CD4-positive, alpha-beta memory T cell (primary cell): ENCODE measurements at regions not wholly inside any gene's neighbourhood (a gene's known extent, or its start where the extent isn't known, plus 50 kb on each side); places are given as distances from the start of the nearest gene placed in this dataset.

ENCODE experiments used
- CTCF ChIA-PET: fragments of 350-600 bp; sonication (Branson Sonifier 250); formaldehyde crosslinking; loops from one replicate; lab custom pipeline; 2021; ENCODE audit warnings: inconsistent platforms; ENCODE audit not compliant: partially characterized antibody; lab: Charles Lee
- POLR2A ChIA-PET: fragments of 350-600 bp; sonication (Branson Sonifier 250); formaldehyde crosslinking; loops from one replicate; lab custom pipeline; 2021; ENCODE audit not compliant: partially characterized antibody; lab: Charles Lee
- DNase-seq, 5 donors: peaks; one replicate each; pipeline versions ENCODE4 v3.0.0 to v3.0.0-alpha.2; 2020 to 2022; ENCODE audit warnings: mixed read lengths in 1 of 5
- H3K27ac ChIP-seq: one replicate; pipeline ENCODE4 v1.7.0; 2013; ENCODE audit warnings: low read depth, low read length
- H3K27me3 ChIP-seq: 2 replicates; pipeline ENCODE4 v1.7.0; 2013; ENCODE audit warnings: mild to moderate bottlenecking, low read length, moderate library complexity; ENCODE audit not compliant: insufficient read depth
- H3K36me3 ChIP-seq: 2 replicates; pipeline ENCODE4 v1.7.0; 2013; ENCODE audit warnings: mild to moderate bottlenecking, low read length, moderate library complexity; ENCODE audit not compliant: insufficient read depth
- H3K4me1 ChIP-seq: 2 replicates; pipeline ENCODE4 v1.7.0; 2013; ENCODE audit warnings: mild to moderate bottlenecking, low read length, moderate library complexity; ENCODE audit not compliant: insufficient read depth
- H3K4me3 ChIP-seq, 2 donors: one replicate each; pipeline ENCODE4 v1.7.0; 2013; ENCODE audit warnings: low read length in 2 of 2, mild to moderate bottlenecking in 1 of 2
- H3K9me3 ChIP-seq, 2 donors: one replicate each; pipeline ENCODE4 v1.7.0; 2013; ENCODE audit warnings: low read length in 2 of 2, control low read depth in 1 of 2; ENCODE audit not compliant: control insufficient read depth in 1 of 2
- H3K27ac Mint-ChIP-seq, 7 donors: one replicate each; pipeline ENCODE4 v1.8.0; 2020 to 2021; ENCODE audit warnings: mixed read lengths in 7 of 7, mild to moderate bottlenecking in 6 of 7, inconsistent platforms in 3 of 7, moderate library complexity in 3 of 7
- H3K27me3 Mint-ChIP-seq, 2 donors: one replicate each; pipeline ENCODE4 v1.8.0; 2020 to 2021; ENCODE audit warnings: mixed read lengths in 2 of 2
- H3K36me3 Mint-ChIP-seq, 2 donors: one replicate each; pipeline ENCODE4 v1.8.0; 2020 to 2021; ENCODE audit warnings: mixed read lengths in 2 of 2, inconsistent platforms in 1 of 2, mild to moderate bottlenecking in 1 of 2
- H3K4me1 Mint-ChIP-seq, 4 donors: one replicate each; pipeline ENCODE4 v1.8.0; 2020 to 2021; ENCODE audit warnings: mixed read lengths in 4 of 4, mild to moderate bottlenecking in 1 of 4
- H3K4me3 Mint-ChIP-seq, 8 donors: one replicate each; pipeline ENCODE4 v1.8.0; 2020 to 2021; ENCODE audit warnings: mixed read lengths in 8 of 8, mild to moderate bottlenecking in 7 of 8, moderate library complexity in 6 of 8, inconsistent platforms in 3 of 8
- H3K9me3 Mint-ChIP-seq, 8 donors: one replicate each; pipeline ENCODE4 v1.8.0; 2020 to 2021; ENCODE audit warnings: mixed read lengths in 8 of 8, mild to moderate bottlenecking in 5 of 8, inconsistent platforms in 3 of 8, moderate library complexity in 1 of 8
- intact Hi-C: fragments of 100-400 bp; cut with micrococcal nuclease; formaldehyde crosslinking; loops from one replicate; pipeline ENCODE4 v1.15.1; 2023

GRCh38 chr3:30945291-30945690, 50.8 kb upstream of the GADL1 start:
- Histone ChIP-seq H3K4me1 (no peaks in the 10 kb centered on the region), H3K4me3 (no peak overlapping the region), H3K27ac (no peak overlapping the region), H3K36me3 (no peaks in the 10 kb centered on the region), H3K9me3 (no peaks in the 10 kb centered on the region), H3K27me3 (no peaks in the 10 kb centered on the region)
- no peaks in the 10 kb centered on the region for H3K4me1 Mint-ChIP-seq
- peaks cover 3 to 8% of the 10 kb centered on the region in 2 donors for H3K27me3 Mint-ChIP-seq
- ChIA-PET POLR2A (no interaction called here), CTCF (no interaction called here)
- H3K36me3 Mint-ChIP-seq = no peaks in the 10 kb centered on the region
- H3K9me3 Mint-ChIP-seq = peaks cover 0 to 9% (median 2%) of the 10 kb centered on the region in 8 donors
- H3K27ac Mint-ChIP-seq = no peak overlapping the region
- no peak overlapping the region for H3K4me3 Mint-ChIP-seq
- DNase-seq = no peak
- intact Hi-C loops = no loop called here

- Histone ChIP-seq H3K36me3 (no peaks in the 10 kb centered on the region), H3K27me3 (no peaks in the 10 kb centered on the region), H3K9me3 (no peaks in the 10 kb centered on the region), H3K27ac (no peak overlapping the region), H3K4me1 (no peaks in the 10 kb centered on the region), H3K4me3 (no peak overlapping the region)
- H3K4me1 Mint-ChIP-seq = no peaks in the 10 kb centered on the region
- ChIA-PET POLR2A (no interaction called here), CTCF (interaction anchor here (0.6 kb wide), 1 partner anchor 239 kb away, joined by 4 read pairs; no protein-coding TSS in a partner anchor)
- no peak for DNase-seq
- no peak overlapping the region for H3K27ac Mint-ChIP-seq
- H3K4me3 Mint-ChIP-seq = no peak overlapping the region
- peaks cover 0 to 8% (median 0%) of the 10 kb centered on the region in 8 donors for H3K9me3 Mint-ChIP-seq
- H3K27me3 Mint-ChIP-seq = peaks cover under 1 to 4% of the 10 kb centered on the region in 2 donors
- no peaks in the 10 kb centered on the region for H3K36me3 Mint-ChIP-seq
- intact Hi-C loops = no loop called here
Observed at GRCh38 chr3:30948426-30948825, 54.0 kb upstream of the GADL1 start.

GRCh38 chr3:30951826-30952225, 57.4 kb upstream of the GADL1 start:
- no peak overlapping the region for H3K4me3 ChIP-seq
- H3K27ac ChIP-seq = no peak overlapping the region
- H3K36me3 Mint-ChIP-seq = no peaks in the 10 kb centered on the region
- no peaks in the 10 kb centered on the region for H3K9me3 ChIP-seq
- H3K27me3 ChIP-seq = no peaks in the 10 kb centered on the region
- no peak overlapping the region for H3K4me3 Mint-ChIP-seq
- intact Hi-C loops = no loop called here
- H3K36me3 ChIP-seq = no peaks in the 10 kb centered on the region
- H3K4me1 ChIP-seq = no peaks in the 10 kb centered on the region
- CTCF ChIA-PET = no interaction called here
- H3K9me3 Mint-ChIP-seq = peaks cover 0 to 4% (median 0%) of the 10 kb centered on the region in 8 donors
- POLR2A ChIA-PET = no interaction called here
- H3K27ac Mint-ChIP-seq = no peak overlapping the region
- peaks cover 0 to 2% of the 10 kb centered on the region in 2 donors for H3K27me3 Mint-ChIP-seq
- no peak for DNase-seq
- H3K4me1 Mint-ChIP-seq = no peaks in the 10 kb centered on the region

GRCh38 chr3:30952786-30953185, 58.3 kb upstream of the GADL1 start:
- intact Hi-C loops = no loop called here
- POLR2A ChIA-PET = no interaction called here
- no peaks in the 10 kb centered on the region for H3K4me1 Mint-ChIP-seq

GRCh38 chr3:30954426-30954825, 60.0 kb upstream of the GADL1 start:
- Histone ChIP-seq H3K36me3 (no peaks in the 10 kb centered on the region), H3K4me1 (no peaks in the 10 kb centered on the region), H3K9me3 (no peaks in the 10 kb centered on the region), H3K4me3 (no peak overlapping the region), H3K27ac (no peak overlapping the region), H3K27me3 (no peaks in the 10 kb centered on the region)
- no peak overlapping the region for H3K27ac Mint-ChIP-seq
- no peak overlapping the region for H3K4me3 Mint-ChIP-seq
- peaks cover 2 to 20% (median 7%) of the 10 kb centered on the region in 8 donors for H3K9me3 Mint-ChIP-seq
- CTCF ChIA-PET = no interaction called here
- DNase-seq = no peak
- POLR2A ChIA-PET = no interaction called here
- H3K4me1 Mint-ChIP-seq = no peaks in the 10 kb centered on the region
- peaks cover 0 to 4% of the 10 kb centered on the region in 2 donors for H3K27me3 Mint-ChIP-seq
- peaks cover 2 to 4% of the 10 kb centered on the region in 2 donors for H3K36me3 Mint-ChIP-seq
- intact Hi-C loops = no loop called here

More at GRCh38 chr3:30952786-30953185, 58.3 kb upstream of the GADL1 start:
- Mint-ChIP-seq H3K9me3 (peaks cover 0 to 8% (median 3%) of the 10 kb centered on the region in 8 donors), H3K27me3 (peaks cover 0 to 3% of the 10 kb centered on the region in 2 donors), H3K27ac (no peak overlapping the region), H3K4me3 (no peak overlapping the region), H3K36me3 (no peaks in the 10 kb centered on the region)
- no peak for DNase-seq
- H3K27ac ChIP-seq = no peak overlapping the region
- H3K9me3 ChIP-seq = no peaks in the 10 kb centered on the region
- no peak overlapping the region for H3K4me3 ChIP-seq
- no peaks in the 10 kb centered on the region for H3K4me1 ChIP-seq
- CTCF ChIA-PET = interaction anchor here (1.2 kb wide), 1 partner anchor 14 kb away, joined by 3 read pairs; no protein-coding TSS in a partner anchor
- no peaks in the 10 kb centered on the region for H3K36me3 ChIP-seq
- no peaks in the 10 kb centered on the region for H3K27me3 ChIP-seq

- Mint-ChIP-seq H3K27ac (no peak overlapping the region), H3K9me3 (peaks cover 2 to 24% (median 8%) of the 10 kb centered on the region in 8 donors), H3K4me1 (peaks cover 0 to 1% (median 0%) of the 10 kb centered on the region in 4 donors), H3K4me3 (no peak overlapping the region), H3K36me3 (peaks cover 2 to 4% of the 10 kb centered on the region in 2 donors), H3K27me3 (peaks cover 5 to 8% of the 10 kb centered on the region in 2 donors)
- Histone ChIP-seq H3K27ac (no peak overlapping the region), H3K36me3 (no peaks in the 10 kb centered on the region), H3K9me3 (no peaks in the 10 kb centered on the region), H3K4me3 (no peak overlapping the region), H3K4me1 (no peaks in the 10 kb centered on the region), H3K27me3 (no peaks in the 10 kb centered on the region)
- DNase-seq = no peak
- intact Hi-C loops = no loop called here
- CTCF ChIA-PET = no interaction called here
- POLR2A ChIA-PET = no interaction called here
Observed at GRCh38 chr3:30962084-30962483, 67.6 kb upstream of the GADL1 start.

GRCh38 chr3:30962493-30962892, 68.0 kb upstream of the GADL1 start:
- ChIA-PET CTCF (no interaction called here), POLR2A (no interaction called here)
- H3K4me1 ChIP-seq = no peaks in the 10 kb centered on the region
- H3K4me1 Mint-ChIP-seq = peaks cover 0 to 1% (median 0%) of the 10 kb centered on the region in 4 donors
- no peaks in the 10 kb centered on the region for H3K36me3 ChIP-seq
- H3K9me3 Mint-ChIP-seq = peaks cover 2 to 22% (median 7%) of the 10 kb centered on the region in 8 donors
- no peak for DNase-seq
- no peak overlapping the region for H3K4me3 Mint-ChIP-seq
- H3K4me3 ChIP-seq = no peak overlapping the region
- no peaks in the 10 kb centered on the region for H3K9me3 ChIP-seq
- H3K36me3 Mint-ChIP-seq = peaks cover 2 to 4% of the 10 kb centered on the region in 2 donors
- no peak overlapping the region for H3K27ac ChIP-seq
- H3K27me3 ChIP-seq = no peaks in the 10 kb centered on the region
- H3K27me3 Mint-ChIP-seq = peaks cover 5 to 7% of the 10 kb centered on the region in 2 donors
- no peak overlapping the region for H3K27ac Mint-ChIP-seq
- intact Hi-C loops = no loop called here
